ENCODE measurements at regions not wholly inside any gene's neighbourhood (a gene's known extent, or its start where the extent isn't known, plus 50 kb on each side); places are given as distances from the start of the nearest gene placed in this dataset.
A peak's percentile ranks its signal among the peaks of the same experiment; 100 is the strongest.
"Not testable (repeated sequence)": the region's sequence is repeated elsewhere in the genome, so short reads cannot be mapped to it uniquely, and the experiment has no call there.

- H3K27me3 Mint-ChIP-seq, result no peaks in the 10 kb centered on the region
- no peak for ATAC-seq
- no peak overlapping the region for H3K27ac Mint-ChIP-seq
- no peaks in the 10 kb centered on the region for H3K4me1 Mint-ChIP-seq (ENCODE audit: low read depth in 2 of 2)
- H3K9me3 Mint-ChIP-seq, result peaks cover 2% of the 10 kb centered on the region
- no peak for DNase-seq (ENCODE audit: low spot score)
- no peaks in the 10 kb centered on the region for H3K36me3 Mint-ChIP-seq
- no peak overlapping the region for H3K4me3 Mint-ChIP-seq
These were observed 241.2 kb upstream of the ZFP64 start for GRCh38 chr20:52432740-52433139.

GRCh38 chr20:52429029-52429428 lies 237.4 kb upstream of the ZFP64 start:
- H3K4me3 Mint-ChIP-seq, result no peak overlapping the region
- H3K9me3 Mint-ChIP-seq, result peaks cover 2% of the 10 kb centered on the region
- H3K36me3 Mint-ChIP-seq, result no peaks in the 10 kb centered on the region

GRCh38 chr20:52427960-52428359 lies 236.4 kb upstream of the ZFP64 start:
- ATAC-seq (no peak), DNase-seq (ENCODE audit: low spot score) (no peak)
- Mint-ChIP-seq H3K4me3 (no peak overlapping the region), H3K27ac (no peak overlapping the region), H3K36me3 (no peaks in the 10 kb centered on the region), H3K27me3 (no peaks in the 10 kb centered on the region), H3K9me3 (peaks cover 6% of the 10 kb centered on the region), H3K4me1 (ENCODE audit: low read depth in 2 of 2) (peaks cover 4 to 8% of the 10 kb centered on the region in 2 donors)

More at GRCh38 chr20:52429029-52429428, 237.4 kb upstream of the ZFP64 start:
- ATAC-seq (no peak), DNase-seq (ENCODE audit: low spot score) (no peak)
- peaks cover 4 to 8% of the 10 kb centered on the region in 2 donors for H3K4me1 Mint-ChIP-seq (ENCODE audit: low read depth in 2 of 2)
- no peak overlapping the region for H3K27ac Mint-ChIP-seq
- H3K27me3 Mint-ChIP-seq, result no peaks in the 10 kb centered on the region

- Mint-ChIP-seq H3K36me3 (no peaks in the 10 kb centered on the region), H3K9me3 (peaks cover 6% of the 10 kb centered on the region), H3K4me1 (ENCODE audit: low read depth in 2 of 2) (peaks cover 4 to 8% of the 10 kb centered on the region in 2 donors), H3K27me3 (no peaks in the 10 kb centered on the region), H3K4me3 (no peak overlapping the region), H3K27ac (no peak overlapping the region)
- DNase-seq (ENCODE audit: low spot score) (no peak), ATAC-seq (no peak)
These were observed 235.3 kb upstream of the ZFP64 start for GRCh38 chr20:52426856-52427255.

- H3K27me3 Mint-ChIP-seq, result no peaks in the 10 kb centered on the region
- no peak for ATAC-seq
- peaks cover 6% of the 10 kb centered on the region for H3K9me3 Mint-ChIP-seq
- no peak overlapping the region for H3K4me3 Mint-ChIP-seq
- no peaks in the 10 kb centered on the region for H3K36me3 Mint-ChIP-seq
- peaks cover 4 to 8% of the 10 kb centered on the region in 2 donors for H3K4me1 Mint-ChIP-seq (ENCODE audit: low read depth in 2 of 2)
- no peak overlapping the region for H3K27ac Mint-ChIP-seq
- no peak for DNase-seq (ENCODE audit: low spot score)
These were observed 234.1 kb upstream of the ZFP64 start for GRCh38 chr20:52425701-52426100.

- ATAC-seq (no peak), DNase-seq (ENCODE audit: low spot score) (no peak)
- Mint-ChIP-seq H3K27me3 (no peaks in the 10 kb centered on the region), H3K36me3 (no peaks in the 10 kb centered on the region), H3K27ac (peak overlapping the region; percentile 63 to 66), H3K4me3 (no peak overlapping the region), H3K4me1 (ENCODE audit: low read depth in 2 of 2) (peaks cover 4 to 8% of the 10 kb centered on the region in 2 donors), H3K9me3 (peaks cover 6% of the 10 kb centered on the region)
These were observed 233.7 kb upstream of the ZFP64 start for GRCh38 chr20:52425253-52425652.

GRCh38 chr20:52424357-52424942 lies 232.9 kb upstream of the ZFP64 start:
- H3K4me3 Mint-ChIP-seq, result peak overlapping the region; percentile 12
- not testable (repeated sequence) for ATAC-seq; H3K27me3 Mint-ChIP-seq; H3K4me1 Mint-ChIP-seq (ENCODE audit: low read depth in 2 of 2); H3K36me3 Mint-ChIP-seq; DNase-seq (ENCODE audit: low spot score); H3K9me3 Mint-ChIP-seq
- peak overlapping the region; percentile 63 to 66 for H3K27ac Mint-ChIP-seq

GRCh38 chr20:52423536-52424140 lies 232.1 kb upstream of the ZFP64 start:
- H3K9me3 Mint-ChIP-seq; H3K4me1 Mint-ChIP-seq (ENCODE audit: low read depth in 2 of 2); H3K27me3 Mint-ChIP-seq; ATAC-seq; H3K4me3 Mint-ChIP-seq; DNase-seq (ENCODE audit: low spot score); H3K36me3 Mint-ChIP-seq: not testable (repeated sequence)
- peak overlapping the region; percentile 63 to 66 for H3K27ac Mint-ChIP-seq

GRCh38 chr20:52422574-52423336 lies 231.2 kb upstream of the ZFP64 start:
- Mint-ChIP-seq H3K4me3 (no peak overlapping the region), H3K4me1 (ENCODE audit: low read depth in 2 of 2) (peaks cover 4 to 8% of the 10 kb centered on the region in 2 donors), H3K9me3 (peaks cover 6% of the 10 kb centered on the region), H3K27me3 (no peaks in the 10 kb centered on the region), H3K36me3 (no peaks in the 10 kb centered on the region), H3K27ac (peak overlapping the region; percentile 63 to 66)
- ATAC-seq (no peak), DNase-seq (ENCODE audit: low spot score) (no peak)

GRCh38 chr20:52420805-52421204 lies 229.2 kb upstream of the ZFP64 start:
- ATAC-seq, result no peak
- Mint-ChIP-seq H3K9me3 (peaks cover 6% of the 10 kb centered on the region), H3K36me3 (no peaks in the 10 kb centered on the region)

GRCh38 chr20:52419205-52419604 lies 227.6 kb upstream of the ZFP64 start:
- Mint-ChIP-seq H3K27ac (no peak overlapping the region), H3K27me3 (peaks cover 2 to 4% of the 10 kb centered on the region in 2 donors), H3K36me3 (no peaks in the 10 kb centered on the region), H3K9me3 (peaks cover 6% of the 10 kb centered on the region), H3K4me1 (ENCODE audit: low read depth in 2 of 2) (peaks cover 2 to 4% of the 10 kb centered on the region in 2 donors), H3K4me3 (no peak overlapping the region)
- DNase-seq (ENCODE audit: low spot score), result no peak
- no peak for ATAC-seq

More at GRCh38 chr20:52420805-52421204, 229.2 kb upstream of the ZFP64 start:
- Mint-ChIP-seq H3K4me3 (no peak overlapping the region), H3K27me3 (no peaks in the 10 kb centered on the region), H3K27ac (no peak overlapping the region), H3K4me1 (ENCODE audit: low read depth in 2 of 2) (peaks cover 4 to 8% of the 10 kb centered on the region in 2 donors)
- no peak for DNase-seq (ENCODE audit: low spot score)

- no peaks in the 10 kb centered on the region for H3K36me3 Mint-ChIP-seq
- peaks cover 2% of the 10 kb centered on the region for H3K9me3 Mint-ChIP-seq
- ATAC-seq (no peak), DNase-seq (ENCODE audit: low spot score) (no peak)
- H3K27ac Mint-ChIP-seq, result no peak overlapping the region
- no peak overlapping the region for H3K4me3 Mint-ChIP-seq
- H3K27me3 Mint-ChIP-seq, result peaks cover 2 to 4% of the 10 kb centered on the region in 2 donors
- H3K4me1 Mint-ChIP-seq (ENCODE audit: low read depth in 2 of 2), result peaks cover 2 to 4% of the 10 kb centered on the region in 2 donors
These were observed 225.4 kb upstream of the ZFP64 start for GRCh38 chr20:52416953-52417352.

GRCh38 chr20:52411611-52412010 lies 220.0 kb upstream of the ZFP64 start:
- Mint-ChIP-seq H3K27me3 (peaks cover 2 to 4% of the 10 kb centered on the region in 2 donors), H3K36me3 (no peaks in the 10 kb centered on the region), H3K4me1 (ENCODE audit: low read depth in 2 of 2) (peaks cover 23 to 28% of the 10 kb centered on the region in 2 donors), H3K27ac (no peak overlapping the region), H3K4me3 (no peak overlapping the region), H3K9me3 (no peaks in the 10 kb centered on the region)
- ATAC-seq (no peak), DNase-seq (ENCODE audit: low spot score) (no peak)

- Mint-ChIP-seq H3K4me3 (peak overlapping the region; percentile 75), H3K27me3 (peaks cover 2 to 4% of the 10 kb centered on the region in 2 donors), H3K9me3 (no peaks in the 10 kb centered on the region), H3K36me3 (no peaks in the 10 kb centered on the region), H3K4me1 (ENCODE audit: low read depth in 2 of 2) (peaks cover 30 to 36% of the 10 kb centered on the region in 2 donors), H3K27ac (peak overlapping the region; percentile 59 to 77)
- DNase-seq (ENCODE audit: low spot score) (no peak), ATAC-seq (no peak)
These were observed 219.2 kb upstream of the ZFP64 start for GRCh38 chr20:52410731-52411234.
